ENCODE measurements at regions not wholly inside any gene's neighbourhood (a gene's known extent, or its start where the extent isn't known, plus 50 kb on each side); places are given as distances from the start of the nearest gene placed in this dataset.

DNA sequence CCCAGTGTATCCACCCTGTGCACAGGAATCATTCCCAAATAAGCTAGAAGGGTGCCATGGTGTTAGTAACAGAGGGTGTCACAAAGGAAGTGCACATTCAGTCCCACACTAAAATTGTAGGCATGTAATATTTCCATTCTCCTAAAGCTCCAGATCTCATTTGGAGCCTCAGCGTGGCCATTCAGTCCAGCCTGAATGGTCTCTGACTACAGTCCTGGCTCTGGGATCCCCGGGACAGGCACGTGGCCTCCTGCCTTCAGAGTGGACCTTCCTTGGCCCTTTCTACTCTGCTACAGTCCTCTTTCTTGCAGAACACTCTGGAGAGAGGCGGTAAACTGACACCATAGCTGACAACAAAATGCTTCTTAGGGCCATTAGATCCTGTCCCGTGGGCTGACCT is 243.9 kb downstream of the IRX2 start:
- no peaks in the 10 kb centered on the region for H3K27me3 ChIP-seq (ENCODE audit: control insufficient read depth, low read length)
- no peak overlapping the region for H3K4me3 ChIP-seq (ENCODE audit: low read length)
- H3K4me2 ChIP-seq (ENCODE audit: low read length) = no peak overlapping the region
- H3K9me2 ChIP-seq (replicated peaks; ENCODE audit: control insufficient read depth, low read length) = no peaks in the 10 kb centered on the region
- H4K20me1 ChIP-seq (ENCODE audit: control insufficient read depth, insufficient read depth, low read depth, low read length) = no peaks in the 10 kb centered on the region
- TF ChIP-seq EZH2phosphoT487 (IDR thresholded peaks at IDR 0.05; ENCODE audit: borderline replicate concordance, low read length) = no peak
- TF ChIP-seq, protein P1, sequence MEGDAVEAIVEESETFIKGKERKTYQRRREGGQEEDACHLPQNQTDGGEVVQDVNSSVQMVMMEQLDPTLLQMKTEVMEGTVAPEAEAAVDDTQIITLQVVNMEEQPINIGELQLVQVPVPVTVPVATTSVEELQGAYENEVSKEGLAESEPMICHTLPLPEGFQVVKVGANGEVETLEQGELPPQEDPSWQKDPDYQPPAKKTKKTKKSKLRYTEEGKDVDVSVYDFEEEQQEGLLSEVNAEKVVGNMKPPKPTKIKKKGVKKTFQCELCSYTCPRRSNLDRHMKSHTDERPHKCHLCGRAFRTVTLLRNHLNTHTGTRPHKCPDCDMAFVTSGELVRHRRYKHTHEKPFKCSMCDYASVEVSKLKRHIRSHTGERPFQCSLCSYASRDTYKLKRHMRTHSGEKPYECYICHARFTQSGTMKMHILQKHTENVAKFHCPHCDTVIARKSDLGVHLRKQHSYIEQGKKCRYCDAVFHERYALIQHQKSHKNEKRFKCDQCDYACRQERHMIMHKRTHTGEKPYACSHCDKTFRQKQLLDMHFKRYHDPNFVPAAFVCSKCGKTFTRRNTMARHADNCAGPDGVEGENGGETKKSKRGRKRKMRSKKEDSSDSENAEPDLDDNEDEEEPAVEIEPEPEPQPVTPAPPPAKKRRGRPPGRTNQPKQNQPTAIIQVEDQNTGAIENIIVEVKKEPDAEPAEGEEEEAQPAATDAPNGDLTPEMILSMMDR (IDR thresholded peaks at IDR 0.05; ENCODE audit: low read depth, low read length, poor library complexity, severe bottlenecking) = no peak
- no peaks in the 10 kb centered on the region for H3K36me3 ChIP-seq (ENCODE audit: control insufficient read depth, low read length)
- H3K79me2 ChIP-seq (ENCODE audit: control insufficient read depth, low read length) = no peaks in the 10 kb centered on the region
- H3K9me3 ChIP-seq (ENCODE audit: control insufficient read depth, insufficient read depth, low read length) = peaks cover 12% of the 10 kb centered on the region; the same call in 1 of the 2 replicates
- H3F3A ChIP-seq (ENCODE audit: control insufficient read depth, insufficient read depth) = no peaks in the 10 kb centered on the region
- H3K4me1 ChIP-seq (ENCODE audit: control insufficient read depth, low read length) = no peaks in the 10 kb centered on the region
- H3K27ac ChIP-seq (ENCODE audit: low read depth, low read length) = no peak overlapping the region

DNA sequence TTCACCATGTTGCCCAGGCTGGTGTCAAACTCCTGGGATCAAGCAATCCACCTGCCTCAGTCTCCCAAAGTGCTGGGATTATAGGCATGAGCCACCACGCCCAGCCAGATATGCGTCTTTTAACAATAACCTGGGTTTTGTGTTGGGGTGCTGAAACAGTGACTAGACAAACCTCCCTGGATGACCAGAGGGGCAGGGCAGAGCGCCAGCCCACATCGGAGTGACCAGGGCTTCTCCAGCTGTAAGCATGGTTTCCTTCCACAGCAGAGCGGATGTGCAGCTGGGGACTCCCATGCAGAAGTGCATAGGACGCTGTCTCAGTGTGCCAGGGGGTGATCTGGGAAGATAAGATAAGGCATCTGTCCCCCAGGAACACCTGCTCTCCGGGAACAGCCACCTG is 244.9 kb downstream of the IRX2 start:
- H3K4me3 ChIP-seq (ENCODE audit: low read length) = no peak overlapping the region
- H3K27me3 ChIP-seq (ENCODE audit: control insufficient read depth, low read length) = no peaks in the 10 kb centered on the region
- no peak overlapping the region for H3K4me2 ChIP-seq (ENCODE audit: low read length)
- no peaks in the 10 kb centered on the region for H4K20me1 ChIP-seq (ENCODE audit: control insufficient read depth, insufficient read depth, low read depth, low read length)
- H3K36me3 ChIP-seq (ENCODE audit: control insufficient read depth, low read length) = no peaks in the 10 kb centered on the region
- H3K4me1 ChIP-seq (ENCODE audit: control insufficient read depth, low read length) = no peaks in the 10 kb centered on the region
- no peak overlapping the region for H3K27ac ChIP-seq (ENCODE audit: low read depth, low read length)
- peaks cover 12% of the 10 kb centered on the region; the same call in 1 of the 2 replicates for H3K9me3 ChIP-seq (ENCODE audit: control insufficient read depth, insufficient read depth, low read length)
- H3K9me2 ChIP-seq (replicated peaks; ENCODE audit: control insufficient read depth, low read length) = no peaks in the 10 kb centered on the region
- no peaks in the 10 kb centered on the region for H3F3A ChIP-seq (ENCODE audit: control insufficient read depth, insufficient read depth)
- no peaks in the 10 kb centered on the region for H3K79me2 ChIP-seq (ENCODE audit: control insufficient read depth, low read length)
- no peak for TF ChIP-seq EZH2phosphoT487 (IDR thresholded peaks at IDR 0.05; ENCODE audit: borderline replicate concordance, low read length)
- TF ChIP-seq, protein P1 (IDR thresholded peaks at IDR 0.05; ENCODE audit: low read depth, low read length, poor library complexity, severe bottlenecking) = no peak

DNA sequence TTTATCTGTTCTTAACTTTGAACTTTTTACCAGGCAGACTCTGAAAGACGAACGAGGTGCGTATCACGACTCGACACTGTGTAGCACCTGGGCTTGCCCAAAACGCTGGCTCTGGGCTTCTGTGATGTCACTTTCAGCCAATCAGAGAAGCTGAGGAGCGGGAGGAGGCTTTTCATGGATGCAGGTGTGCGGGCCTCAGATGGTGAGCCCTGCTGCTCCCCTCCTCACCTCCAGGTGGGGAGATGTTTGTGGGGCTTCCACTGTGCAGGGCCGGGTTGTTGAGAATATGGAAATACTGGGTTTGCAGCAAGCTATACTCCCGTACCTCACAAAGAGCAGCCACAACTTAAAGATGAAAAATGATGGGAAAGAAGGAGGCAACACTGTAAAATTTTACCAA is 246.3 kb downstream of the IRX2 start:
- no peak overlapping the region for H3K27ac ChIP-seq (ENCODE audit: low read depth, low read length)
- TF ChIP-seq EZH2phosphoT487 (IDR thresholded peaks at IDR 0.05; ENCODE audit: borderline replicate concordance, low read length) = no peak
- TF ChIP-seq, protein P1 (IDR thresholded peaks at IDR 0.05; ENCODE audit: low read depth, low read length, poor library complexity, severe bottlenecking) = no peak
- no peak overlapping the region for H3K4me2 ChIP-seq (ENCODE audit: low read length)
- no peaks in the 10 kb centered on the region for H3F3A ChIP-seq (ENCODE audit: control insufficient read depth, insufficient read depth)
- H3K9me2 ChIP-seq (replicated peaks; ENCODE audit: control insufficient read depth, low read length) = no peaks in the 10 kb centered on the region
- no peaks in the 10 kb centered on the region for H4K20me1 ChIP-seq (ENCODE audit: control insufficient read depth, insufficient read depth, low read depth, low read length)
- no peaks in the 10 kb centered on the region for H3K4me1 ChIP-seq (ENCODE audit: control insufficient read depth, low read length)
- peaks cover 7% of the 10 kb centered on the region; the same call in 1 of the 2 replicates for H3K9me3 ChIP-seq (ENCODE audit: control insufficient read depth, insufficient read depth, low read length)
- H3K4me3 ChIP-seq (ENCODE audit: low read length) = no peak overlapping the region
- no peaks in the 10 kb centered on the region for H3K79me2 ChIP-seq (ENCODE audit: control insufficient read depth, low read length)
- no peaks in the 10 kb centered on the region for H3K27me3 ChIP-seq (ENCODE audit: control insufficient read depth, low read length)
- H3K36me3 ChIP-seq (ENCODE audit: control insufficient read depth, low read length) = no peaks in the 10 kb centered on the region

Data from DOHH2 (cell line).